DMS79 treated with DMSO at 0.1 percent for 48 hours (cell line): ENCODE measurements at regions not wholly inside any gene's neighbourhood (a gene's known extent, or its start where the extent isn't known, plus 50 kb on each side); places are given as distances from the start of the nearest gene placed in this dataset.
"Not testable (repeated sequence)": the region's sequence is repeated elsewhere in the genome, so short reads cannot be mapped to it uniquely, and the experiment has no call there.

Source experiments
- DNase-seq: peaks from one replicate; lab custom pipeline; 2025; lab: John Stamatoyannopoulos, UW

DNA sequence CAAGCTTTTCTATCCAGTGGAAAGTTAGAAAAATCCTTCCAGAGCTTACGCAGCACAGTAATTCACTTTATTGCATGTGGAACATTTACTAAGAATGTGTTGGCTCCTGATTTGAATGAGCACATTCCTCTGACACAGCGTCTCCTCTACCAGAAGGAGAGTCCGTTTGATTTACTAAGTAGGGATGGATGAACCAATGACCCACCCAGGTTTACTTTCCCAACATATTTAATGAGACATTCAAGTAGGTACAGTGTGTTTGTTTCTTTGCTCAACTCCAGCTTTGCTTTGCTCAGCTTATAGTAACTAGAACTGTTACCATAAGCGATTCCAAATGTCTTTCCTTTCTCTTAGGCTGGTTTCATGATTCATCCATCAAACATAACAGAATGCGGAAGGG is 161.7 kb downstream of the SMARCA1 start:
- no peak for DNase-seq

DNA sequence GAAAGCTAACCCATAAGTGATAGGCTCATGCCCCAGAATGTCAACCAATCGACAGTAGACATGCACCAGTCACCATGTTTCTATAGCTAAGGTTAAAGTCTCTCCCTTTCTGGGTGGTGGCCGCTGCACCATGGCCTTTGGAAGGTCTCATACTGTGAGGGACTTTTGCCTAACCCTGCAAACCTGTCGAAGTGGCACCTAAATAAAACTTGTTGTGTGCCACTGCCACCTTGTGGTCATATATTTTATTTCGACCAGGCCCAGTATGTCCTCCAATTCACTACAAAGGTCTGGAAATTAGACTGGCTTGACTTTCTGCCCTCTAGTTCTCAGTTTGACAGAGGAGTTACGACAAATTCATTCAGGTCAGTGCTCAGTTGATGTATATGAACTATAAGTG is 163.1 kb downstream of the SMARCA1 start:
- no peak for DNase-seq

DNA sequence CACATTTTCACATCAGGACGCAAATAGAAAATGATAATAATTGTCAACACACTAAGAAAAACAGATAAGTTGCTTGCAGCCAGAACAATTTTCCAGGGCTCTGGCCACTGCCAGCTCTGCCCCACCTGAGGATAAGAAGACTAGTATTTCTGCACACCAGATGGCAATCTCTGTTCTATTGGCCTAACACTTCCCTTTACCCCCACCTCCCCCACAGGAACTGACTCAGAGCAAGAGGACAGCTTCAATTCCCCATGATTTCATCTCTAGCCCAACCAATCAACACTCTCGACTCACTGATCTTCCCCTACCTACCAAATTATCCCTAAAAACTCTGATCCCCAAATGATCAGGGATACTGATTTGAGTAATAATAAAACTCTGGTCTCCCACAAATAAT is 164.0 kb downstream of the SMARCA1 start:
- DNase-seq: no peak

DNA sequence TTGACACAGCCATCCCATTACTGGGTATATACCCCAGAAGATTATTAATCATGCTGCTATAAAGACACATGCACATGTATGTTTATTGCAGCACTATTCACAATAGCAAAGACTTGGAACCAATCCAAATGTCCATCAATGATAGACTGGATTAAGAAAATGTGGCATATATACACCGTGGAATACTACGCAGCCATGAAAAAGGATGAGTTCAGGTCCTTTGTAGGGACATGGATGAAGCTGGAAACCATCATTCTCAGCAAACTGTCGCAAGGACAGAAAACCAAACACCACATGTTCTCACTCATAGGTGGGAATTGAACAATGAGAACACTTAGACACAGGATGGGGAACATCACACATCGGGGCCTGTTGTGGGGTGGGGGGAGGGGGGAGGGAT is 165.9 kb downstream of the SMARCA1 start:
- not testable (repeated sequence) for DNase-seq

DNA sequence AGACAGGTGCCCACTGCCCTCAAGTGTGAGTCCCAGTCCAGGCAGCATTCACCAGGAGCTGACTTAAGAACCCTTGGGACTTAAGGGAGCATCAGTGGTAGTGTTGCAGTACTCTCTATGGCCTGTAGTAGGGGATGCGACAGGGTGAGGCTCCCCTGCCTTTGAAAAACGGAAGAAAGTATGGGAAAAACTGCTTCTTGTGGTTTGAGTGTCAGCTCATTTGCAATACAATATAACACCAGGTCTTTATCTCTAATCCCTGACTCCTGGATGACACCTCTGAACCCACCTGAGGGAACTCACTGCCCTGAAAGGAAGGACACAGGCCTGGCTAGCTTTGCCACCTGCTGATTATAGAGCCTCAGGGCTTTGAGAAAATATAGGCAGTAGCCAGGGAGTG is 176.0 kb downstream of the SMARCA1 start:
- DNase-seq: no peak

DNA sequence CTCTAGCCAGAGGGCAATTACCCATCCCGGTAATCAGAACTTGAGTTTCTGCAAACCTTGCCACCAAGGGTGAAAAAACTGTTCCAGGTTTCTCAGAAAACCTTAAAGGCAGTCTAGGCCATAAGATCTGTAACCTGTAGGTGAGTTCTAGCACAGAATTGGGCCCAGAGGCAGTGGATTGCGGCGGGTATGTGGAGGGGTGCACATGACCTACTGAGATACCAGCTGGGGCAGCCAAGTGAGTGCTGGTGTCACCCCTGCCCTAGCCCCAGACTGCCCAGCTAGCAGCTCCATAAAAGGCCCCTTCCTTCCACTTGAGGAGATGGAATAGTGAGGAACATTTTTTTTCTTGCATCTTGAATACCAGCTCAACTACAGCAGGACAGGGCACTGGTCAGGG is 176.7 kb downstream of the SMARCA1 start:
- DNase-seq: no peak

DNA sequence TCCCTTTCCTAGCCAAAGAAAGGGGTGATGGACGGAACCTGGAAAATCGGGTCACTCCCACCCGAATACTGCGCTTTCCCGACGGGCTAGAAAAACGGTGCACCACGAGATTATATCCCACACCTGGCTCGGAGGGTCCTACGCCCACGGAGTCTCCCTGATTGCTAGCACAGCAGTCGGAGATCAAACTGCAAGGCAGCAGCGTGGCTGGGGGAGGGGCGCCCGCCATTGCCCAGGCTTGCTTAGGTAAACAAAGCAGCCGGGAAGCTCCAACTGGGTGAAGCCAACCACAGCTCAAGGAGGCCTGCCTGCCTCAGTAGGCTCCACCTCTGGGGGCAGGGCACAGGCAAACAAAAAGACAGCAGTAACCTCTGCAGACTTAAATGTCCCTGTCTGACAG is 186.0 kb downstream of the SMARCA1 start:
- not testable (repeated sequence) for DNase-seq

DNA sequence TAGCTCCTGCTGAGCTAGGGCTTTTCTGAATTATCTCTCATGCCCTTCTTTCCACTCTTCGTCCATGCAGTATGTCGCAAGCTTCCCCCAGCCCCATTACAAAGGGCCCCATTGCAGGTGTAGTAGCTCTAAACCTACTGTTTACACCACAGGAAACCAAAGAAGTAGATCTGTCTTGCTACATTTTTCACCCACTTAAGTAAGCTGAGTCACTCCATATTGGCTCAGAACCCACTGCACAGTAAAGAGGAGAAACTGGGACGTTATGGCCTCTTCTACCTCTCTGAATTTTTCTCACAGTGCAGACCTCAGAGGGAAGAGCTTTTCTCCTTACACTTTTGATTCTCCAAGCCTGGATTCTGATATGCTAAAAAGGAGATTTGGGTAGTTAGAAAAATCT is 200.2 kb downstream of the SMARCA1 start:
- no peak for DNase-seq

DNA sequence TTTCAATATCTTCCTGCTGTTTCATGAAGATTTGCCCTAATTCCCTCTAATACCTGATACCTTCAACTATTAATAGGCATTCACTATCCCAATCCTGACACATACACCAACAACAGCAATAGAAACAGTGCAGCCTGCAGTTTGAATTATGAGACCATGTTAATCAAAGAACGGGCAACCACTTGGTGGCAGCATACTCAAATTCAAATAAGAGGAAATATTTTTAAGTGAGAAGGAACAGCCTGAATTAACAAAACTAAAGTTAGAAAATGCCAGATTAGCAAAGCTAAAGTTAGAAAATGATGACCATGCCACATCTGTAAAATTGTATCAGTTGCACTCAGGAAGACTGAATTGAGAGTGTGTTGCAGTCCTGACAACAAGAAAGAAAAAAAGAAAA is 204.9 kb downstream of the SMARCA1 start:
- peak; percentile 1 for DNase-seq

DNA sequence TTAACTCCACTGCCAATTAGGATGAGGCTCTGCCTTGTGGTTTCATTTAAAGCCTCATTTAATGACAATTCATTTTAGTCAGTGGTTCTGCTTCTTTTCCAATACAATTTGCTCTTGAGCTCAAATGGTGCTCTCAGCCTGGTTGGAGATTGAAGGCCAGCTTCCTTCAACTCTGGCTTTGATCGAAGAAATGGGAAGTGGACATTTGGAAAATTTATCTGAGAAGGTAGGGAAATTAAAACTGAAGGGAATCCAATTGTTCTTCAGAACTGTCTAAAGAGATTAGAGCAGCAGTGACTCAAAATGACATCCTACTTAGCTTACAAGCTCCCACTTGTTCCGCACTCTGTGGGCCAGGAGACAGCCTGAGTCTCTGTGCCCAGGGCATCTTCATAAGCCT is 206.8 kb downstream of the SMARCA1 start:
- no peak for DNase-seq

DNA sequence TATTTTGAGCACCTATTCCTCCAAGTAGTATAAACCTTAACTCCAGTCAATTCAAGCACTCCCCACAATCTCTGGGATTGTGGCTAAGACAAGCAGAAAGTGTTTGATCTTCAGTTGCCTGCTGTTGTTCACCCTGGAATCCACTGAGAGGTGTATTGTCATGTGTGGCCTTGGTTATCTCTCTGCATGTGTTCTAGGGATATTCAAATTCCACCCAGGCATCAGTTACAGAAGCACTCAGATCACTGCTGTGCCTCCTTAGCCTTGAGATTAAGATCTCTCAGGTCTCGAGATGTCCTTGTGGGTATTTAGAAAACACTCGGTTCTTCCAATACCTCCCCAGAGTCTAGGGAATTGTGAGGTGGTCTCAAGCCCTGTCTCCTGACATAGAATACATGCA is 213.3 kb downstream of the SMARCA1 start:
- DNase-seq: no peak

DNA sequence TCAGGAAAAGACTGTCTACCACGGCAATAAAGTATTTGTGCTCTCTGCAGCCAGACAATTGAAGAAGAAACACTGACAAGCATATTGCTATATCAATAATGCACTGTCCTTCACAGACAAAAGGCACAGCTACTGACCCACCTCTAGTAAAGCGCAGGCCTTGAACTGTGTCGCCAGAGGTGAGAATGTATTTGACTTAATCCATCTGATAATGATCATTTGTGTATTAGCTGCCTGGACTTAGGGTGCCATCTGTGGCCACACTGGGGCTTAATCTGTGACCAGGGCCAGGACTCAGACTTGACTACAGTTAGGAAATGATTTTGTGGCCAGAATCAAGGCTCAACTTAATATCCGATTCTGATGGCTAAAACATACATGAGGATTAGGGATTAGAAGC is 260.4 kb downstream of the SMARCA1 start:
- no peak for DNase-seq

DNA sequence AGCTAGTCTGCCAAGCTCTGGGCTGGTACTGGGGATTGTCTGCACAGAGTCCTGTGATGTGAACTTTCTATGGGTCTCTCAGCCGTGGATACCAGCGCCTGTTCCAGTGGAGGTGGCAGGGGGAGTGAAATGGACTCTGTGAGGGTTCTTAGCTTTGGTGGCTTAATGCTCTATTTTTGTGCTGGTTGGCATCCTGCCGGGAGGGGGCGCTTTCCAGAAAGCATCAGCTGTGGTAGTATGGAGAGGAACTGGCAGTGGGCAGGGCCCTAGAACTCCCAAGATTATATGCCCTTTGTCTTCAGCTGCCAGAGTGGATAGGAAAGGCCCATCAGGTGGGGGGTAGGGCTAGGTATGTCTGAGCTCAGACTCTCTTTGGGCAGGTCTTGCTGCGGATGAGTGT is 267.8 kb downstream of the SMARCA1 start:
- DNase-seq: not testable (repeated sequence)

DNA sequence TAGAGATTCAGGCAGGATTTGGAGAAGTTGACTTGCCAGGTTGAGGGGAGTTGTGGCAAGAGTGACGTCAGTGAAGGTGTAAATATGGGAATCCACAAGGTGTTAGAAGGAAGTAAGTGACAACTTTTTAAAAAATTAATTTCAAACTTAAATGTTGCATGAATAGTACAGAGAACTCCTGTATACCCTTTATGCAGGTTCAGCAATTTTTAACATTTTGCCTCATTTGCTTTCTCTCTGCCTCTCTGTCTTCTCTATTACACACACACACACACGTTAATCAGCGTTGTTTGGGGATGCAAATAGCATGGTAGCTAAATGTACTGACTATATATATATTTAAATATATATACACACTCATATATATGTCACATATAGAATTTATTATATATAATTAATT is 273.7 kb downstream of the SMARCA1 start:
- no peak for DNase-seq

DNA sequence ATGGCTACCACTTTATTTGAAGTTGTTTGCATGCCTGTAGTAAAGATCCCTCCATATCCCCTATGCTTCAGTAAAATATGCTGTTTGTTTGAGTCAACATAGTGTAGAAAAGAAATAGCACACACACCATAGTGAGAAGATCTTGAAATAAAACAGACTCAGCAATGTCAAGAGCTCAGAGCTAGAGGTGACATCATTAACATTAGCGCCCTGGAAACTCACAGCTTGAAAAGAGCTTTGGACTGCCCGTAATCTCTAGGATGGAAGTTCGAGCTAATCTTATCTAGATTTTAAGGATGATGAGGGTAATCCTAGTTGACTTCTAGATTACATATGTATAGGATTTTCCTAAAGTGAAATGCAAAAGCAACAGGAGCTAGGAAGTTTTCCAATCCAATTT is 275.6 kb downstream of the SMARCA1 start:
- no peak for DNase-seq

DNA sequence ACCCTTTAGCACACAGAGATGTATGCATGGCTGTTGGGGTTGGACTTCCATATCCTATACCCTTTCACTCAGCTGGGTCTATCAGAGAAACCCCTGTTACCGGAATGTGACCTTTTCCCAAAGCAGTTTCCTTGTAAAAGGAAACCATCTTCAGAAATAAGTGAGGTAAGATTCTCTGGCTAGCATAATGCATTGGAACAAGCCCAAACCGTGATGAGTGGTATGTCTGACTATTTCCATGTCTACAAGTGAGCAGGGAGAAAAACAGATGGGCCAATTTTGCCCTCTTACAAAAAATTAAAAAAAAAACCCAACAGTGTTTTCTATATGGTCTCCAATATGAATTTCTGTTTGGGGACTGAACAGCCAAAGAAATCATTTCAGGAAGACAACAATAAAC is 283.9 kb downstream of the SMARCA1 start:
- DNase-seq: no peak

DNA sequence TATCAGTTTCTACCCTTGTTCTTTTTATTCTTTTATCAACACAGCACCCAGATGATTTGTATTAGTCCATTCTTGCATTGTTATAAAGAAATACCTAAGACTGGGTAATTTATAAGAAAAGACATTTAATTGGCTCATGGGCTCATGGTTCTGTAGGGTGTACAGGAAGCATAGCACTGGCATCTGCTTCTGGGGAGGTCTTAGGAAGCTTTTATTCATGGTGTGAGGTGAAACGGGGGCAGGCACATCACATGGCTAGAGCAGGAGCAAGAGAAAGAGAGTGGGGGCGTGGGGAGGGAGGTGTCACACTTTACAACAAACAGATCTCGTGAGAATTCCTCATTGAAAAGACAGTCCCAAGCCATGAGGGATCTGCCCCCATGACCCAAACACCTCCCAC is 285.3 kb downstream of the SMARCA1 start:
- DNase-seq: no peak

DNA sequence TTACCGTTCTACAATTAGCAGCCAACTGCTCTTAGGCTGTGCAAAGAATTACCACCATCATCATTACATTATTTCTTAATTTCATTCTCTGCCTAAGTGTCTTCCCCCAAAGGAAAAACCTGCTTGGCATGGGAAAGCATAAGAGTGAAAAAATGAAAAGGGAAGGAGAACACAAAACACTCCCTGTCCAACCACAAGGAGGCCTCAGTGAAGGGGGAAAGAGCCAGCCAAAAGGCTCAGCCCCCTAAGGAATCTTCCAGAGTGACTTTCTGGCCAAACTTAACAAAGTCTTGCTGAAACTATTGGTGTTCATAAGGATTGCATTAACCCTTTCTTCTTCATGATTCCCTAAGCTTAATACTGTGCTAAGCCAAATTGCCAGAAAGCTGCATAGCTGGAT is 287.4 kb downstream of the SMARCA1 start:
- DNase-seq: no peak

DNA sequence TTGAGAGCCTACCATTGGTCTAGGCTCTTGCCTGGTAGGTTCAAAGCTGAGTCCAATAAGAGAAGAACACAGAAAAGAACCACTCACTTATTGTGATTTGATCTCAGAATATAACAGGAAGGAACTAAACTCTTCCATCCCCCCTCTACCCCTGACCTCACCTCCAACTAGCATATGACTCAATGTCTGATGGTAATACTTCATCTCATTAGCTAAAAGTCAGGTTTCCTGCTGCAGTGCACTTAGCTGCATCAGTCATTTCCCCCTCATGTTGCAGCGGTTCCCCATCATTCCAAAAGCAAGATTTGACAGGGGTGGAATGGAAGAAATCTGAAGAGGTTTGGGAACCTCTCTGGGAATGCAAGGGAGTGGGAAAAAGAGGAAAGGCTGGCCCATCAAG is 289.5 kb downstream of the SMARCA1 start:
- DNase-seq: no peak

DNA sequence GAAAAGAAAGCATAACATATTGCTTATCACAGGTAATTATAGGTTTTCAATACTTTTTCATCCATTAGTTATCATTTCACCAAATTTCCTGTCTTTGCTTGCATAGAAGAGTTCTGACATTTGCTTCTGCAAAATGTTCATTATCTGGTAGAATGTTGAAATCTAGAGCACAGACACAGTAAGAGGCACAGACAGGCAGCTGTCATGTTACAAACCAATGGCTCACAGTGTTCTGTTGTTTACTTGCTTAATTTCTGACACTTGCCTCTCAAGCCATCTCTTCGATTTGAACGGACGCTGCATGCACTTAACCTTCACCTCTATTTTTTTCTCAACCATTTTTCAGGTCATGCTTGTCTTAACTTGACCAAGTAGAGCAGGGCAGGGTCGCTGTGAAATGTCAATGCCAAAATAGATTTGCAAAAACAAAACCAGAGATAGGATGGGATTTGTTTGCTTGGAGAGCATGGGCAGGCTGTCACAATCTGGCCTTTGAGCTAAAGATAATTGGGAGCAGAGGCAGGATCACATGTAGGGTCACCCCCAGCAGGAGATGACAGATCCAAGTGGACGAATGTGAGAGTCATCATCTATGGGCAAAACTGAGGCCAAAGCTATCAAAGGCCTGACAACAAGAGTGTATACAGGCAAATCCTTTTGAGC is 292.3 kb downstream of the SMARCA1 start:
- DNase-seq: no peak

DNA sequence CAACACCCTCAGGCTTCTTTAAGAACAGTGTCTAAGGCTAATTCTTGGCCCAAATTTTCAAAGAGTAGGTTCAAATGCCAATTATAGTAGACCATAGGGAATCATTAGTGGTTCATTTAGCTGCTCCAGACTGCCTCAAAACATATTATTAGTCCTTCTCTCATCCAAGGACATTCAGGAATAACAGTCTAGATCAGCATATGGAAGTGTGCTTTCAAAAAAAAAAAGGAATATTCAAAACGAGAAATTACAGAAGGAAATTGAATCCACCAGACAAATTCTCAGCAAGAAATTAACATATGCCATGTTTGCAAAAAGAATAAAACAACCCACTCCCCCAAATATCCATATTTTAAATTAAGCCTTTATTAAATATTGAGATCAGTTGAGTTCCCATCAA is 293.1 kb downstream of the SMARCA1 start:
- DNase-seq: no peak

DNA sequence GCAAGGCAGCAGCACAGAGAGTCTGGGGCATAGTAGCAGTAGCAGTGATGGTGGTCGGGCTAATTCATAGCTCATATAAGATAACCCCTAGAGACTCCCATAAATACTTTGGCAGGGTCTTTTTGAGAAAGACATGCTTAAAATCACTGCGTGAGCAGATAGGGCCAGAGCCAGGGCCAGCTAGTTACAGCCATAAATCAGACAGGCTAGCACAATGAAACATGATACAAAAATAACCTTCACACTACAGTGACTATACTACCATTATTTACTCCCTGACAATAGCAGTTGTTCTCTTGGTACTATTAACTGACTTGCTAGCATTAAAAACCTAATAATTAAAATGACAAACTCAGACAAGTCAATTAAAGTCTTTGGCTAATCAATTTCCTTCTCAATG is 295.9 kb downstream of the SMARCA1 start:
- no peak for DNase-seq

DNA sequence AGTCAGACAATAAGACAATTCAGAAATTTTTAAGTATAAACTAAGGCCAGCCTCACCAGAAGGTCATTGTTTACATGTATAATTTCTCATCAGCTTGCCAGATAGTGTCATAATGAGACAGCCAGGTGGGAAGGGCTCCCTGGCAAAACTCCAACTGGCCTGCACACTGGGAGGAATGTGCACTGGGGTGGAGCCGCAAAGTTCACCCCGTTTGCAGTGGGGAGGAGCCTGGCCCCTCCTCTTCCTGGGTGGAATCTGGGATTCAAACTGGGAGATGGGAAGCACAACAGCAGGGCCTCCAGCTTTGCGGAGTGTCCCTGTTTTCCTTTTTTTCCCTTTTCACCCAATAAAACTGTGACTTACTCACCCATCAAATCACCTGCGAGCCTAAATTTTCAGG is 329.9 kb downstream of the SMARCA1 start:
- DNase-seq: no peak

DNA sequence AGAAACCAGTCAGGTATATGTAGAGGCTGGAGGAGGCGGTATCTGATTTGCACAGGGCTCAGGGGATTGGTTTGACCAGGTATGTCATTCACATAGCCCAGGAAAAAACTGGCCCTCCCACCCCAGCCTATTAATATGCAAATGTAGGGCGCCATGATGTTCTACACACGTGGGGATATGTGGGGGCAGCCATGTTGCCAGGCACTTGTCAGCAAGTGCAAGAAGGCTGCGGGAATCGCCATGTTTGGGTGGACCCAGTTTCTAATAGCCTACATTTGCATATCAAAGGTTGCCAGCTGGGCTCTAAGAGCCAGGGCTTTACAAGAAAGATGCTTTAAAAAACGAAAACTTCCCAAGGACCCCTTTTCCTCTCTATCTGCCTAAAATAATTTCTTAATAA is 335.1 kb downstream of the SMARCA1 start:
- DNase-seq: no peak

DNA sequence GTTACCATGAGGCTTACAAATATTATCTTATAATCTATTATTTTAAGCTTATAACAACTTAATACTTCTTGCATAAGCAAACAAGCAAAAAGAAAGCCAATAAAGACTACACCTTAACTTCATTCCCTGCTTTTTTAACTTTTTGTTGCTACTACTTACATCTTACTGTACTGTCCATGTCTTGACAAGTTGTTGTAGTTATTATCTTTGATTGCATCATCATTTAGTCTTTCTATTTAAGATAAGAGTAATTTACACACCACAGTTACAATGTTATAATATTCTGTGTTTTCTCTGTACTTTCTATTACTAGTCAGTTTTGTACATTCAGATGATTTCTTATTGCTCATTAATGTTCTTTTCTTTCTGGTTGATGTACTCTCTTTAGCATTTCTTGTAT is 346.6 kb downstream of the SMARCA1 start:
- DNase-seq: no peak
